HEK293 (cell line): ENCODE measurements at regions not wholly inside any gene's neighbourhood (a gene's known extent, or its start where the extent isn't known, plus 50 kb on each side); places are given as distances from the start of the nearest gene placed in this dataset.
A peak's percentile ranks its signal among the peaks of the same experiment; 100 is the strongest.
"Not testable (repeated sequence)": the region's sequence is repeated elsewhere in the genome, so short reads cannot be mapped to it uniquely, and the experiment has no call there.

Source experiments
- CTCF ChIA-PET: fragments of 350-600 bp; formaldehyde crosslinking; extraction: SDS; loops from one replicate; lab custom pipeline; 2021; ENCODE audit warnings: antibody characterized with exemption; lab: Yijun Ruan, JAX
- POLR2A ChIA-PET: fragments of 300-600 bp; formaldehyde crosslinking; extraction: SDS; loops from one replicate; lab custom pipeline; 2020; ENCODE audit warnings: antibody characterized with exemption, inconsistent platforms; lab: Yijun Ruan, JAX
- H3K27ac ChIP-seq: fragments of 200-500 bp; sonication (Bioruptor generic); 2 replicates; pipeline ENCODE4 v1.5.1; 2014; ENCODE audit warnings: low read depth, low read length, control low read depth, inconsistent platforms; ENCODE audit errors: extremely low read depth
- H3K36me3 ChIP-seq, 2 experiments: fragments of 200-500 bp in 1 of 2; sonication (Bioruptor generic) in 1 of 2; 1 replicate in 1 of 2; 2 replicates in 1 of 2; pipeline ENCODE4 v1.5.1; 2014 to 2017; ENCODE audit warnings: inconsistent platforms in 2 of 2, low read length in 2 of 2; ENCODE audit not compliant: control insufficient read depth in 2 of 2, insufficient read depth in 1 of 2
- H3K4me1 ChIP-seq: fragments of 200-500 bp; sonication (Bioruptor generic); 2 replicates; pipeline ENCODE4 v1.5.1; 2014; ENCODE audit warnings: mild to moderate bottlenecking, low read length, inconsistent platforms; ENCODE audit not compliant: control insufficient read depth, insufficient read depth
- H3K4me3 ChIP-seq: 2 replicates; pipeline ENCODE4 v1.5.1; 2011; ENCODE audit warnings: low read depth, mild to moderate bottlenecking, control low read depth, low read length, moderate library complexity
- H3K9me3 ChIP-seq: fragments of 200-500 bp; sonication (Bioruptor generic); 2 replicates; pipeline ENCODE4 v1.5.1; 2014; ENCODE audit warnings: low read depth, low read length, inconsistent platforms; ENCODE audit not compliant: control insufficient read depth, insufficient read depth
- KLF1 ChIP-seq: fragments of 450-650 bp; formaldehyde crosslinking; IDR thresholded peaks from 2 replicates; pipeline ENCODE4 v1.5.1; 2016; ENCODE audit warnings: missing biosample characterization, missing genetic modification characterization
- KLF8 ChIP-seq: fragments of 450-650 bp; formaldehyde crosslinking; IDR thresholded peaks from 2 replicates; pipeline ENCODE4 v1.5.1; 2016; ENCODE audit warnings: missing biosample characterization, missing genetic modification characterization
- OSR2 ChIP-seq: fragments of 450-650 bp; formaldehyde crosslinking; IDR thresholded peaks from 2 replicates; pipeline ENCODE4 v1.5.1; 2016; ENCODE audit warnings: missing biosample characterization, missing genetic modification characterization
- SETDB1 ChIP-seq: IDR thresholded peaks from one replicate; pipeline ENCODE4 v1.6.1; 2017; ENCODE audit warnings: mild to moderate bottlenecking, low read length, moderate library complexity, mixed read lengths; ENCODE audit not compliant: insufficient read length
- ZBTB1 ChIP-seq: fragments of 450-650 bp; formaldehyde crosslinking; IDR thresholded peaks from 2 replicates; pipeline ENCODE4 v1.5.1; 2016; ENCODE audit warnings: missing biosample characterization, missing genetic modification characterization
- ZNF184 ChIP-seq: fragments of 450-650 bp; IDR thresholded peaks from 2 replicates; pipeline ENCODE4 v1.5.1; 2018; ENCODE audit warnings: missing biosample characterization, mild to moderate bottlenecking, missing genetic modification characterization
- ZNF341 ChIP-seq: fragments of 450-650 bp; formaldehyde crosslinking; IDR thresholded peaks from 2 replicates; pipeline ENCODE4; 2016; ENCODE audit warnings: low read depth, missing biosample characterization, missing genetic modification characterization
- ZNF37A ChIP-seq: fragments of 450-650 bp; IDR thresholded peaks from 2 replicates; pipeline ENCODE4 v1.5.1; 2018; ENCODE audit warnings: missing biosample characterization, missing genetic modification characterization
- ZNF416 ChIP-seq: fragments of 450-650 bp; formaldehyde crosslinking; IDR thresholded peaks from 2 replicates; pipeline ENCODE4 v1.5.1; 2016; ENCODE audit warnings: missing biosample characterization, missing genetic modification characterization
- ZNF623 ChIP-seq: fragments of 450-650 bp; formaldehyde crosslinking; IDR thresholded peaks from 2 replicates; pipeline ENCODE4 v1.5.1; 2016; ENCODE audit warnings: missing biosample characterization, missing genetic modification characterization
- ZNF747 ChIP-seq: fragments of 450-650 bp; formaldehyde crosslinking; IDR thresholded peaks from 2 replicates; pipeline ENCODE4 v1.5.1; 2016; ENCODE audit warnings: missing biosample characterization, missing genetic modification characterization
- ZNF791 ChIP-seq: fragments of 450-650 bp; formaldehyde crosslinking; IDR thresholded peaks from 2 replicates; pipeline ENCODE4 v1.5.1; 2016; ENCODE audit warnings: missing biosample characterization, missing genetic modification characterization
- ZNF837 ChIP-seq: fragments of 450-650 bp; formaldehyde crosslinking; IDR thresholded peaks from 2 replicates; pipeline ENCODE4 v1.5.1; 2016; ENCODE audit warnings: missing biosample characterization, missing genetic modification characterization
- TF ChIP-seq, protein P1 (sequence below): fragments of 450-650 bp; formaldehyde crosslinking; IDR thresholded peaks from 2 replicates; pipeline ENCODE4 v1.5.1; 2016; ENCODE audit warnings: missing biosample characterization, missing genetic modification characterization
- TF ChIP-seq, protein P2 (sequence below): fragments of 450-650 bp; formaldehyde crosslinking; IDR thresholded peaks from 2 replicates; pipeline ENCODE4 v1.5.1; 2017; ENCODE audit warnings: missing biosample characterization, missing genetic modification characterization
- TF ChIP-seq, protein P3 (sequence below): fragments of 450-650 bp; formaldehyde crosslinking; IDR thresholded peaks from 2 replicates; pipeline ENCODE4 v1.5.1; 2016; ENCODE audit warnings: missing biosample characterization, missing genetic modification characterization

DNA sequence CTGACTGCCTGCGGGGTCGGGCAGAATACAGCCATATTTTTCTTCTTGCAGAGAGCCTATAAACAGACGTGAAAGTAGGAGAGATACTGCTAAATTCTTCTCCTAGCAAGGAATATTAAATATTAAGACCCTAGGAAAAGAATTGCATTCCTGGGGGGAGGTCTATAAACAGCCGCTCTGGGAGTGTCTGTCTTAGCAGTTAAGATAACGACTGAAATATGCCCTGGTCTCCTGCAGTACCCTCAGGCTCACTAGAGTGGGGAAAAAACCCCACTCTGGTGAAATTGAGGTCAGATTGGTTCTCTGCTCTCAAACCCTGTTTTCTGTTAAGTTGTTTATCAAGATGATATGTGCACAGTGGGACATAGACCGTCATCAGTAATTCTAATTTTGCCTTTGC is 85.3 kb upstream of the IMPG1 start:
- H3K4me1 ChIP-seq, H3K9me3 ChIP-seq, H3K4me3 ChIP-seq, POLR2A ChIA-PET, H3K36me3 ChIP-seq, CTCF ChIA-PET: not testable (repeated sequence)
- peak; percentile 58 for TF ChIP-seq SETDB1
- TF ChIP-seq, all 188 proteins: peak for 1; not testable (repeated sequence) for 187
- H3K27ac ChIP-seq = not testable (repeated sequence)

DNA sequence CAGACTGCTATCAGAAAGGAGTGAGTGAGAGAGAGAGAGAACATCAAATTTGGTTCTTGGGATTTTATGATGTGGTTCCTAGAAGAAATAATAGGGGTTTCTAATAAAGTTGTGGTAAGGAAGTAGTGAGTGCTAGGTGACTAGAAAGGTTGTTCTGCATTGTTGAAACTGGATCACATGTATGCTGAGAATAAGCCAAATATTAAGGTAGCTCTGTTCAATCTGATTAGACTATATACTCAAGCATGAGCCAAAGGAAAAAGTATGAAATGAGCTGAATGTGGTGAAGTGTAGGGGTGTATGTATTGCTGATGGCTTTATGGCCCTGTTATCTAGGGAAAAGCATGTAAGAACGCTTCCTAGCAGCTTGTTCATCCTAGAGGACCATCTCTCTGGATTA is 63.0 kb upstream of the IMPG1 start:
- Histone ChIP-seq H3K4me3 (no peak overlapping the region), H3K9me3 (no peaks in the 10 kb centered on the region), H3K36me3 (no peaks in the 10 kb centered on the region), H3K4me1 (no peaks in the 10 kb centered on the region), H3K27ac (no peak overlapping the region)
- POLR2A ChIA-PET = interaction anchor here (0.5 kb wide), 1 partner anchor 46 kb away, joined by 5 read pairs; no protein-coding TSS in a partner anchor
- CTCF ChIA-PET = interaction anchor here (0.7 kb wide), 1 partner anchor 1165 kb away, joined by 4 read pairs; no protein-coding TSS in a partner anchor
- TF ChIP-seq ZNF184 (tag by site-specific recombination) = no peak
- no peak for TF ChIP-seq ZNF837 (tag by site-specific recombination)
- TF ChIP-seq KLF1 (tag by site-specific recombination) = no peak
- TF ChIP-seq KLF8 (tag by site-specific recombination) = no peak

DNA sequence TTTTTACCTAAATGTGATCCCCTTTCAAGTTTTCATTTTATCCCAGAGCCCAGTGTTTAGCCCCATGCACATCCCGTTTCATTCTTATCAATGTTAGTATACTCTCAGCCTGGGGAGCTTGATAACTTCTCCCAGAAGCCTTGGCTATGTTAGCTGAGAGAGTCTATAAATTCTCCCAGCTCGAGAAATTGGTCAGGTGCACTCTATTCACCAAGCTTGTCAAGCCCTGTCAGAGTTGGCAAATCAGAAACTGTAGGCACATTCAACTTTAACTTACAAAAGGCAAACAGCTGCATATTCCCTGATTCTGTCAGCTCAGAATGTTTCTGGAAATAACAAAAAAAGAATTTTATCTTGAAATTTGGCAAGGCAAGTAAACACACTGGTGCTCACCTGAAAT is 62.2 kb upstream of the IMPG1 start:
- Histone ChIP-seq H3K27ac (no peak overlapping the region), H3K4me1 (no peaks in the 10 kb centered on the region), H3K9me3 (no peaks in the 10 kb centered on the region), H3K4me3 (no peak overlapping the region), H3K36me3 (no peaks in the 10 kb centered on the region)
- no peak for TF ChIP-seq SETDB1
- CTCF ChIA-PET = no interaction called here
- POLR2A ChIA-PET = no interaction called here

DNA sequence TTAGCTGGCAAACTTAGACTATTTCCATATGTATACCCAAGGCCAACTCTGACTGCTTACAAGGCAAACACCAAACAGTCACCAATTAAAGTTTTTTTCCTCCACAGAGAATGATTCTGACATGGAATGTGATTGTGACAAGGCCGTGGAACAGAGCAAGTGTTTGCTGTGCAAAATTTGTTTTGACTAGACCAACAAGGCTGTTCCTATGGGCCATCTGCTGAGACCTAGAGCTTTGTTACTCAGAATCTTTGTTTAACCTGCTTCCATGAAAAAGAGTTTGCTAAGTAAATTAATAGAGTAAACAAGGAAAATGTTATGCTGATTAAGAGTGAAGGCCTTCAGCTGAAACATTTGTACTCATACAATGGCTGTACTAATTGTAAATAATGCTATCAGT is 51.6 kb upstream of the IMPG1 start:
- Histone ChIP-seq H3K4me1 (no peaks in the 10 kb centered on the region; the same call in 1 of the 2 replicates), H3K4me3 (no peak overlapping the region), H3K36me3 (no peaks in the 10 kb centered on the region), H3K27ac (no peak overlapping the region), H3K9me3 (no peaks in the 10 kb centered on the region)
- TF ChIP-seq, protein P1, sequence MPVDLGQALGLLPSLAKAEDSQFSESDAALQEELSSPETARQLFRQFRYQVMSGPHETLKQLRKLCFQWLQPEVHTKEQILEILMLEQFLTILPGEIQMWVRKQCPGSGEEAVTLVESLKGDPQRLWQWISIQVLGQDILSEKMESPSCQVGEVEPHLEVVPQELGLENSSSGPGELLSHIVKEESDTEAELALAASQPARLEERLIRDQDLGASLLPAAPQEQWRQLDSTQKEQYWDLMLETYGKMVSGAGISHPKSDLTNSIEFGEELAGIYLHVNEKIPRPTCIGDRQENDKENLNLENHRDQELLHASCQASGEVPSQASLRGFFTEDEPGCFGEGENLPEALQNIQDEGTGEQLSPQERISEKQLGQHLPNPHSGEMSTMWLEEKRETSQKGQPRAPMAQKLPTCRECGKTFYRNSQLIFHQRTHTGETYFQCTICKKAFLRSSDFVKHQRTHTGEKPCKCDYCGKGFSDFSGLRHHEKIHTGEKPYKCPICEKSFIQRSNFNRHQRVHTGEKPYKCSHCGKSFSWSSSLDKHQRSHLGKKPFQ (tag by site-specific recombination) = no peak
- TF ChIP-seq, protein P2, sequence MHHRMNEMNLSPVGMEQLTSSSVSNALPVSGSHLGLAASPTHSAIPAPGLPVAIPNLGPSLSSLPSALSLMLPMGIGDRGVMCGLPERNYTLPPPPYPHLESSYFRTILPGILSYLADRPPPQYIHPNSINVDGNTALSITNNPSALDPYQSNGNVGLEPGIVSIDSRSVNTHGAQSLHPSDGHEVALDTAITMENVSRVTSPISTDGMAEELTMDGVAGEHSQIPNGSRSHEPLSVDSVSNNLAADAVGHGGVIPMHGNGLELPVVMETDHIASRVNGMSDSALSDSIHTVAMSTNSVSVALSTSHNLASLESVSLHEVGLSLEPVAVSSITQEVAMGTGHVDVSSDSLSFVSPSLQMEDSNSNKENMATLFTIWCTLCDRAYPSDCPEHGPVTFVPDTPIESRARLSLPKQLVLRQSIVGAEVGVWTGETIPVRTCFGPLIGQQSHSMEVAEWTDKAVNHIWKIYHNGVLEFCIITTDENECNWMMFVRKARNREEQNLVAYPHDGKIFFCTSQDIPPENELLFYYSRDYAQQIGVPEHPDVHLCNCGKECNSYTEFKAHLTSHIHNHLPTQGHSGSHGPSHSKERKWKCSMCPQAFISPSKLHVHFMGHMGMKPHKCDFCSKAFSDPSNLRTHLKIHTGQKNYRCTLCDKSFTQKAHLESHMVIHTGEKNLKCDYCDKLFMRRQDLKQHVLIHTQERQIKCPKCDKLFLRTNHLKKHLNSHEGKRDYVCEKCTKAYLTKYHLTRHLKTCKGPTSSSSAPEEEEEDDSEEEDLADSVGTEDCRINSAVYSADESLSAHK (tag by site-specific recombination) = no peak
- TF ChIP-seq ZNF747 (no peak), ZNF416 (no peak), OSR2 (tag by site-specific recombination) (no peak), ZBTB1 (tag by site-specific recombination) (no peak), ZNF791 (tag by site-specific recombination) (no peak), ZNF341 (tag by site-specific recombination) (no peak), ZNF37A (tag by site-specific recombination) (no peak), ZNF623 (no peak)
- TF ChIP-seq, protein P3, sequence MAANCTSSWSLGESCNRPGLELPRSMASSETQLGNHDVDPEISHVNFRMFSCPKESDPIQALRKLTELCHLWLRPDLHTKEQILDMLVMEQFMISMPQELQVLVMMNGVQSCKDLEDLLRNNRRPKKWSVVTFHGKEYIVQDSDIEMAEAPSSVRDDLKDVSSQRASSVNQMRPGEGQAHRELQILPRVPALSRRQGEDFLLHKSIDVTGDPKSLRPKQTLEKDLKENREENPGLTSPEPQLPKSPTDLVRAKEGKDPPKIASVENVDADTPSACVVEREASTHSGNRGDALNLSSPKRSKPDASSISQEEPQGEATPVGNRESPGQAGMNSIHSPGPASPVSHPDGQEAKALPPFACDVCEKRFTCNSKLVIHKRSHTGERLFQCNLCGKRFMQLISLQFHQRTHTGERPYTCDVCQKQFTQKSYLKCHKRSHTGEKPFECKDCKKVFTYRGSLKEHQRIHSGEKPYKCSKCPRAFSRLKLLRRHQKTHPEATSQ (tag by site-specific recombination) = no peak
- CTCF ChIA-PET = no interaction called here
- POLR2A ChIA-PET = no interaction called here
